GM21737 (cell line): ENCODE measurements at regions not wholly inside any gene's neighbourhood (a gene's known extent, or its start where the extent isn't known, plus 50 kb on each side); places are given as distances from the start of the nearest gene placed in this dataset.
"Not testable (repeated sequence)": the region's sequence is repeated elsewhere in the genome, so short reads cannot be mapped to it uniquely, and the experiment has no call there.

Experiments used
- ATAC-seq: cut with Tn5 transposase; IDR thresholded peaks from one replicate; pipeline ENCODE4 v1.9.1; 2021; ENCODE audit warnings: mild to moderate bottlenecking, moderate library complexity; ENCODE audit not compliant: unreplicated experiment

DNA sequence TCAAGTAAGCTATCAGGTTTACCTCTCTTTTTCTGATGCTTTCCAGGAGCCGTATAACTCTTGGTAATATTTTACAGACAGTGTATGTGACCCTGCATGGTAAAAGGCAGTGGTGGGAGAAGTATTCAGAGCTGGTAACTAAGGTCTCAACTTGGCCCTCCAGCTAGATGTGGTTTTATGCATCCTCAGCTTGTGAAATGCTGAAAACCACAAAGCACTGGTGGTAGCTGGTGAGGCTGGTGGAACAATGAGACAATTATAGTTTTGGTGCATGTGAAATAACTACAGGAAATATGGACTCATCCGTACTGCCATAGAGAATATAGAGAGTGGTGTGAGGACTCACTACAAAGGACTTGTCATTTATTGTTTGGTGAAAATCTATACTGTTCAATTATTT lies 383.0 kb upstream of the PCDH15 start:
- no peak for ATAC-seq

DNA sequence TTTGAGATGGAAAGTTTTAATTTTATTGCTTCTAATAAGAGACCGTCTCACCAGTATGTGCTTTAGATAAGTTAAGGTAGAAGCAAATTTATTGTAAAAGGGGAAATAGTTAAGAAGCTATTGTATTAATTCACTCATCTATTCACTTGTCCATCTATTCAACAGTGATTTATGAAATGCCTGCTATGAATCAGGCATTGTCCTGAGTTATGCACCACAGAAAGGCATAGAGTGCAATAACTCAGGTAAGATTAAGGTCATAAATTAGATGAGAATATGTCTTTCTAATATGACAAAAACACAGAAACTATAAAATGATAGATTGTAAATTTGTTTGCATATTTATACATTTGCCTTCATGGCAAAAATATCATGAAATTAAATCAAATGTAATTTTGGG lies 379.3 kb upstream of the PCDH15 start:
- no peak for ATAC-seq

DNA sequence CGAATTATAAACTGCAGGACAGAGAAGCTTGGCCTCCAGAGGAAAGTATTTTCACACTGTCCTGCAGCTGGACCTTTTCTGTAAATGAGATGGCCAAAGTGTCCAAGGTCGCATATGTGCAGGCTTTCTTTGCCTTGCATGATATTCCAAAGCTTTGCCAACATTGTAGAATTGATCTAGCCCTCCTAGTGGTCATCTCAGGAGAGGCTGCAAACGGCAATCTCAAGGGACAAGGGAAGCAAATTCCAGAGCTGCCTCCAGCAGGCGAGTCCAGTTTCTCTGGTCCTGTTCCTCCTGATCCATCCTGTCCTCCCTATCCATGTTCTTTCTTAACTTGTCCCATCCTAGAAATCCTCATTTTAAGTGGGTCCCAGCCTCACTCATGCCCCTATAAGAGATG lies 373.4 kb upstream of the PCDH15 start:
- ATAC-seq = no peak

DNA sequence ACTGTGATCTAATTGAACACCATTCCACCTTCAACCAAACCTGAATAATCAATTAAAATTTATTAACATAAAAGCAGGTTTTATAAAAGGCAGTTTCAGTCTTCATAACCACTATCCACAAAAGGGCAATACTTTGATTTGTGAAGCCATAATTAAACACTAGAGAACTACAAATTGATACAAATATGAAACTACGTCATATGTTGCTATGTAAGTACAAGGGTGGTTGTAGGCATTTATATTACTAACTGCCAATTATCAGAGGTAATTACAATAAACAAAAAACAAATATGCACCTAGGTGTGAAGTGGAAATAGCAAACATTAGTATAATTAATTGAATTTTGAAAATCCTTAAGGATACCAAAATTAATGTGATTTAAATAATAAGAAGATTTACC lies 368.5 kb upstream of the PCDH15 start:
- ATAC-seq = no peak

DNA sequence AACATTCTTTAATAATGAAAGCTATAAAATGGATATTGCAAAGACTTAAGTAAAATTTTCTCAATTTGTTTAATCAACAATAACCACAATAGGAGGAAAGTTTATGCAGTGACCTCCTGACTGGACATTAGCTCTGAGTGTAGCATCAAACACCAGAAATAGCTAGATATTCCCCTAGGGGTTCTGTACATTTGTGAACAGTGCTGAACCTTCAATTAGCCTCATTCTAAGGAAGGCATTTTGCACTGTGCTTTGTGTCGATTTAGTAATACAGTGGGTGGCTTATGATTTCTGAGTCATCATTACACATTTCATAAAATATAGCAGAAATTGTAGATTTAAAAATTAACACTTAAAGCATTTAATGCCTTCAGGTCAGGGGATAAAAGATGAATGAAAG lies 367.3 kb upstream of the PCDH15 start:
- ATAC-seq = no peak

DNA sequence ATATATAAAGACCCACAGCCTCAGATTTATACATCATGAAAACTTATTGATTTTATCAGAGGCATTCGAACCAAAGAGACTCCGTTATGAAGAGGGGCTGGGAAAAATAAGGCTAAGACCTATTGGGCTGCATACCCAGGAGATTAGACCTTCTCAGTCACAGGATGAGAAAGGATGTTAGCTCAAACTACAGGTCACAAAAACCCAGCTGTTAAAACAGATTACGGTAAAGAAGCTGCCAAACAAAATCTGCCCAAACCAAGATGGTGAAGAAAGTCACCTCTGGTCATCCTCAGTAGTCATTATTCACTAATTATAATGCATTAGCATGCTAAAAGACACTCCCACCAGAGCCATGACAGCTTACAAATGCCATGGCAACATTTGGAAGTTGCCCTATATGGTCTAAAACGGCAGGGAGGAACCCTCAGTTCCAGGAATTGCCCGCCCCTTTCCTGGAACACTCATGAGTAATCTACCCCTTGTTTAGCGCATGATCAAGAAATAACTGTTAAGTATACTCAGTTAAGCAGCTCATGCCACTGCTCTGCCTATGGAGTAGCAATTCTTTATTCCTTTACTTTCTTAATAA lies 362.5 kb upstream of the PCDH15 start:
- no peak for ATAC-seq

DNA sequence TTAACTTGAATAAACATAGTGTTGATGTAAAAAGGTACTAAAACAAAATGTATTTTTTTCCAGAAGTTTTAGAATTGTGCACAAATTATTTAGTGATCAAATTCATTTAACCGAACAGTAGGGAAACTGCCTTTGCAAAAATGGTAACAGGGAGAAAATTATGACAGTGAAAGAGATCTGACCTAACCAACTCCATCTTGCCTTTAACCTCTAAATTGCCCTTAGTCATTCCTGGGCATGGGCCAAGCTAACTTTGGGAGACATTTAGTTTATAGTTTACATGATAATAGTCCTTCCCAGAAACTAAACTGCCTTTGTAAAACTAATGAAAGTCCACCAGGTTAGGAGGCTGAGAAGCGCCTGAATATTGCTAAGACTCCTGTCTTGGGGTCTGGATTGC lies 361.3 kb upstream of the PCDH15 start:
- not testable (repeated sequence) for ATAC-seq

DNA sequence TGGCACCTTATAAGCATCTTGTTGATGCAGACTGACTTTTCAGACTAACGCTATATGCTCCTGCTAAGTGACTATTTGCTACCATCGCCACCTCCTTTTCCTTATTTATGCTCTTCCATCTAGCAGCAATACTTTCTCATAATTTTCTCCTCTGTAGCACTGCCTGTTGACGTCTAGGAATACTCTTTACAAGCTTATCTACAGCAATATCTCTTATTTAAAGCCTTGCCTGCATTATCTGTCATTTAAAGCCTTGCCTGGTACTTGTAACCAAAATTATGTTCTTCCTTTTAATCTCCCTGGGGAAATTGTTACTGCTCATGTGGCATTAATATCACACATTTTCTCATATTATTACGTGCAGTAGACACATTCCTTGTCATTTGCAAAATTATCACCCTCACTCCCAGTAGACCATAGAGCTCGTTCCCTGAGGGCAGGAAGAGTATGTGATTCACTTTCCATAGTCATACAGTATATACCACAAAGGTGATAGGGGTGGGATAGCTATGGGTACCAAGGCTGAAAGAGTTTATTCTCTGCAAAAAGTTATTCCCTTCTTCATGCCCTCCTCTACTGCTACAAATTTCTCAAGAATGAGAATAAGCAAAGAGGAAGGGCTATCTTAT lies 359.7 kb upstream of the PCDH15 start:
- ATAC-seq = no peak

DNA sequence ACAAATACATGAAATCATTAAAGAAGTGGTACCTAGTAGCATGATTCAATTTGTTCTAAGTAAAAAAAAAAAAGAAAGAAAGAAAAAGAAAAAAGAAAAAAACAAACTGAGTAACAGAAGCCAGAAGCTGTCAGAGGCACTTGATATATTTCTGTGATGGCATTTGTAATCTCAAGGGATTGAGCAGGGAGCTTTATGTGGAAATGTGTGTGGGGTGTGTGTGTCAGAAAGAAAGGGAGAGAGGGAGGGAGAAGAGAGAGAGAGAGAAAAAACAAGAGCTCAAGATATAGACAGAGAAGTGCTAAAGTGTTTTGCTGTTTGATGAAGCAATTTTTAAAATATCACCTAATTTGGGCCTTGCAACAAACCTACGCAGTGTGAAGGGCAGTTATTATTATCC lies 357.6 kb upstream of the PCDH15 start:
- no peak for ATAC-seq

DNA sequence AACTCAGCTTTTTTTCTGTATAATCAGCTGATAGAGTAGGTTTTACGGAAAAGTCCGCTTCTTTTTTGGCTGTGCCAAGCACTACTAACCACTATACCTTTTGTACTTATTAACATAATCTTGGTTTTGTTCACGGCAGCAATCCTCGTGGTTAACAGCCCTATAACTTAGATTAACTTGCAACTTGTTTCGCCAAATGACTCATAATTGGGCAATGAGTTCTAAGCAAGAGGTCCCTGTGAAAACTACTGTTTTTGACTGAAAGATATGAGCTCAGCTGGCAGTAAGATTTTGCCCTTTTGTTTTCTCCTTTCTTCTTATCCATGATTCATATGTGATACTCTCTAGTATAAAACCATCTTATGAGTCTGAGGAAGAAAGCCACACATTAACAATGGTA lies 345.0 kb upstream of the PCDH15 start:
- ATAC-seq = no peak

DNA sequence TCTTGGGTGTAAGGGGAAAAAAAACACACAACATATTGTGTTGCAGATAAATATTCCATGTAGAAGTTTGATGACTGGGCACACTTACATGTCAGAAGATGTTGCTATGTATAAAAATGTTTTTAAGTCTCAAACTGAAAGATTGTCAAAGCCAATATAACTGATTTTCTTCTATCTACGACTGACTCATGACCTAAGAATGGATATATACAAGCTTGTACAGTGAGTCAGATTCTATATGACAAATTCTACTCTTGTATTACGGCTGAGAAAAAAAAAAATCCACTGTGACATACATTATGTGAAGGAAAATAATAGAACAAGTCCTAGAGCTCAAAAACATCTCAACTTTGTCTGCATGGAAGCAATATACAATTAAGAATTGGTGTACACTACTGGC lies 343.0 kb upstream of the PCDH15 start:
- no peak for ATAC-seq

DNA sequence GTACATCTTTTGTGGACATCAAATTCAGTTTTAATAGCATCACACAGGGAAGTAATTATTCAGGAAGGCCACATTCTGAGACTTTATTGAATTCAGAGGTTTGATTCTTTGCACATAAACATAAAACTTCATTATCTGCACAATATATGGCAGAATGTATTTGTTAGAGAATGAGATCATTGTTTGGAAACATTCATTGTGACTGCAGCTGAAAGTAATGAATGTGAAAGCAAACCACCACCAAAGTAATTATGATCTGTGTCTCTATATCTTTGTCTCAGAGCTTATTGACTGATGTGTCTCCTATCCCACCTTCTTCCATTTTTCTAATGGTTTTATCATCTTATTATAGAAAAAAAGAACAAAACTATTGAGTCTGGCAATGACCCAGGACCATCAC lies 340.9 kb upstream of the PCDH15 start:
- ATAC-seq = no peak

DNA sequence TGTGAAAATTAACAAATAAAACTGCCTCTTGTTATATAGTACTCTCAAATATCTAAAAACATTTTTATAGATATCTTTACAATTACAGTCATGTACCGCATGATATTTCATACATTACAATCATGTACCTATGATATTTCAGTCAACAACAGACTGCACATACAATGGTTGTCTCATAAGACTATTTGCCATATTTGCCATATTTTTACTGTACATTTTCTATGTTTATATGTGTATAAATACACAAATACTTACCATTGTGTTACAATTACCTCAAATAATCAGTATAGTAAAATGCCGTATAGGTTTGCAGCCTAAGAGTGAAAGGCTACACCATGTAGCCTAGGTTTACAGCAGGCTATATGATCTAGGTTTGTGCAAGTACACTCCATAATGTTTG lies 336.0 kb upstream of the PCDH15 start:
- ATAC-seq = no peak

DNA sequence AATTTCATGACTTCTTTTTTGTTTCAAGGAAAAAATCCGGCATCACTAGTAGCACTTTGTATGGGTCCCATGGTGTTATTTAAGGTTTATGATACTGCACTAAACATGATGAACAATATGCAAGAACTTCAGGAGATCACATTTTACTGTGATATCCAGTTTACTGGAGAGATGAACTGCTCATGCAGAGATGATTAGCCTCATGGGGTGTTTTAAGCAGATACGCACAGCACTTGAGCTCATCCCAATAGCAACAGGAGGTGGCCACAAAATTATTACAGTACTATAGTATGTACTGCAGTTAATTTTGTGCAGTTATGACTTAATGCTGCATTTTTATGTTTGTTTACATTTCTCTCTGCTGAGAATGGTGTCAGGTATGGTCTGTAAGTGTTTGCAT lies 303.7 kb upstream of the PCDH15 start:
- no peak for ATAC-seq

DNA sequence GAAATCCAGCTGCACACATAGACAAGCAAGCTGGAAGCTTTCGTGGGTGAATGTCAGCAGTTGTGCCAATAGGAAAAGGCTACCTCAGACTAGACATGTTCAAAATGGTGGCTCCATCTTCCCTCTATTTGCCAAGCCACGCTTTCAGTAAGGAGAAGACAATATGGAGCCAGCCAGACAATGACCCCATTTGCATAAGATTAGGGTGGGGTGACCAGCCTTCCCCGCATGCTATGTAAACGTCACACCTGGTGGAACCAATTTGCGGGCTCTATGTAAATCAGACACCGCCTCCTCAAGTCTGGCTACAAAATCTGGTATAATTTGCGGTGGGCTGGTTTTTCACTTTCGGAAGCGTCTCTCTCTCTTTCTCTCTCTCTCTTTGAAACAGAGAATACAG lies 297.4 kb upstream of the PCDH15 start:
- ATAC-seq = no peak

DNA sequence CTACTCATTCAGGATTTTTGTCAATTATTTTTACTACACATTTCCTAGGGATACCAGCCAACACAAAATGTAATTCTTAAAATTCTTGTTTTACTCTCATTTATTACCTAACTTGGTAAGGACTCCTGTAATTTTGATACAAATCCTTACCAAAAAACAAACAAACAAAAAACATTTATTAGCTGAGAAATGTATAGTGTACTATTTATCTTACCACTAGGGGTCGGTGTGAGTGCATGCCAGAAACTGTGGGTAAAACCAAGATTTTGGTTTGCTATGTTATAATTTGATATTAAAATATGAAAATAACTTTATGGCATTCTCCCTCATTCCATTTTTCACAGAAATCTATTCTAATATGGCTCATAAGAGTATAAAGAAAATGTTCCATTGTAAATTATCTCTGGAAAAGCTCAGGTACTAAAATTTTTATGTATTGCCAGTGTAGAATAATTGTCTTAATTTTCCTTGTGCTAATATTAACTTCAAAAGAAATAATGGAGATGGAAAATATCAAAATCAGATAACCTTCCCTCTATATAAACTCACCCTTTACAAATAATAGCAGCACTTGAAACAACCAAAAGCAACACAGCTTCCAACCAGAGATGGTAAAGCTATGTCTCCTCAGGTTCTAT lies 290.8 kb upstream of the PCDH15 start:
- ATAC-seq = no peak

DNA sequence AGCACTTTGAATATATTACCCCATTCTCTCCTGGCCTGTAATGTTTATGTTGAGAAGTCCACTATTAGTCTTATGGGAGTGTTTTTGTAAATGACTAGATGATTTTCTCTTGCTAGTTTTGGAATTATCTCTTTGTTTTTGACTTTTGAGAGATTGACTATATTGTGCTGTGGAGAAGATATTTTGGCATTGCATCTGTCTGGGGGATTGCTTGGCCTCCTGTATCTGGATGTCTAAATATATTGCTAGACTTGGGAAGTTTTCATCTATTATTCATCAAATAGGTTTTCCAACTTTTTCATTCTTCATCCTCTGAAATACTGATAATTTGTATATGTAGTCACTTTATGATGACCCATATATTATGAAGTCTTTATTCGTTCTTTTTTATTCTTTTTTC lies 277.1 kb upstream of the PCDH15 start:
- ATAC-seq = no peak

DNA sequence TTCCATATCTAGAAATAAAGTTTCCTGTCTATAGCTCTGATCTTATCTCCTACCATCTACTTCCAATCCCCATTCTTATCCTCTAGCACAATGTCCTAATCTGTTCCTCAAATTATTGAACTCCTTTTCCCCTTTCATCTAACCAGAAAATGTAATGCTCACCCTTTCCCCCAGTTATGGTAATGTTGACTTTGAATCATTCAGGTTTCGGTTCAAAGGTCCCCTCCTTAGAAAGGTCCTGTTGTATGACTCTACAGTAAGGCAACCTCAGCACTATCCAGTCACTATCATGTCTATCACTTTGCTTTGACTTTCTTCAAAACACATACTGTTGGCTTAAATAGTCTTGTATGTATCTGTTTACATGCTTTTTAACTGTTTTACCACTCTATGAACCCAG lies 264.2 kb upstream of the PCDH15 start:
- no peak for ATAC-seq

DNA sequence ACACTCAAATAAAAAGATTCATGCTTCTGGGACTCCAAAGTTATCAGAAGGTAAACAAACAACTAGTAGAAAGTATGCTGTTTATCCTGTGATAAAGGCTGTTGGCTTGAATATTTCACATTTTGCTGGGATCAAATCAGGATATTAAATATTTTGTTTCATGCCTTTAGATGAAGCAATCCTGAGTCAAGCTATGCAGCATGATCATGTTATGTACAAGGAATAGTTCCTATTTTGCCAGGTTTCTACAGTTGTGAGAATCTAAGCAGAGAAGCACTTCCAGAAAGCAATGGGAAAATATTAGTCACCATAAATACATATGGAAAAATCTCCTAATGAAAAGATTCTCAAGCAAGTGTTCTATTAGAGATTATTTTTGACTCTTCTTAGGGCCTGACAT lies 262.8 kb upstream of the PCDH15 start:
- ATAC-seq = no peak

DNA sequence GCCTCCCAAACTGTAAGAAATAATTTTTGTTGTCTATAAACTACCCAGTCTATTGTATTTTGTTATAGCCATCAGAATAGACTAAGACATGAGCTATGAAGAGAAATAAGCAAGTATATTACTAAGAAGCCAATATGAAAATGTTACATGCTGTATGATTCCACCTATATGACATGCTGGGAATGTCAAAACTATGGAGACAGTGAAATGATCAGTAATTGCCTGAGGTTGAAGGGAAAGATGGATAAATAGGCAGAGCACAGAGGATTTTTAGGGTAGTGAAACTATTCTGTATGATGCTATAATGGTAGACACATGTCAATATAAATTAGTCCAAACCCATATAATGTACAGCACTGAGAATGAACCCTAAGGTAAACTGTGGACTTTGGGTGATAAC lies 261.3 kb upstream of the PCDH15 start:
- ATAC-seq = no peak

DNA sequence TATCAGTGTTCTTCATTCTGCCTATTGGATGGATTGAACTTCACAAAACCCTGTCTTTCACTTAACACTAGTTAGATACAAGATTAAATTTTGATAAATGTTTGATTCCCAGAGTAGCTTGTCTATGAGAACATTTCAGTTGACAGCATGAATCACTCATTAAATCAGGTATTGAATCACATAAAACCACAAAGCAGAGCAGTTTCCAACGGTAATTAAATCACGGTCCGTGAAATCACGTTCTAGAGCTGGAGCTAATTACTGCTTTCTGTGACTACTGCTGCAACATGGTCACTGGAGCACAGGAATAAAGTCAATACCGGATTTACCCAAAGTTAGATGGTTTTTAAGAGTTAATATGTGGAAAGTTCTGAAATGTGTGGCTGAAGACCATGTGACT lies 257.8 kb upstream of the PCDH15 start:
- ATAC-seq = no peak

DNA sequence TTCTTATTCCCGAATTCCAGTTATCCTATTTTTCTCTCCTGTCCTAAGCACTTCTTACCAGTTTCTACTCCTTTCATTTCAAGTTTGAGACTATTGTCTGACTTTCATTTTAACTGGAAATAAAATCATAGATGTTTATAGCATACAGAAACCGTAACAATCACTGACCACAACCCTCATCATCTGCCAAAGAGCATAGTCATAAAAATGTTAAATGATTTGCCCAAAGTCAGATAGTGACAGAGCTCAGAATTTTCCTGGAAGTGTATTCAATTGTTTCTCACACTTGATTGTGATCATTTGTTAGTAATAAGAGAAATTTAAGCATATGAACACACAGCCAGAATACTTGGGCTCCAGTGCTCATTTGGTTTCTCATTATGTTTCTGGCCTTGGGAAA lies 250.5 kb upstream of the PCDH15 start:
- ATAC-seq = no peak
